SH-SY5Y (cell line): ENCODE measurements at regions not wholly inside any gene's neighbourhood (a gene's known extent, or its start where the extent isn't known, plus 50 kb on each side); places are given as distances from the start of the nearest gene placed in this dataset.

Source experiments
- GATA2 ChIP-seq: IDR thresholded peaks from 2 replicates; pipeline ENCODE4 v1.6.1; 2011; ENCODE audit warnings: mild to moderate bottlenecking, low read depth, low read length
- GATA3 ChIP-seq: IDR thresholded peaks from 2 replicates; pipeline ENCODE4 v1.6.1; 2011; ENCODE audit warnings: low read depth, mild to moderate bottlenecking, low read length, moderate library complexity

DNA sequence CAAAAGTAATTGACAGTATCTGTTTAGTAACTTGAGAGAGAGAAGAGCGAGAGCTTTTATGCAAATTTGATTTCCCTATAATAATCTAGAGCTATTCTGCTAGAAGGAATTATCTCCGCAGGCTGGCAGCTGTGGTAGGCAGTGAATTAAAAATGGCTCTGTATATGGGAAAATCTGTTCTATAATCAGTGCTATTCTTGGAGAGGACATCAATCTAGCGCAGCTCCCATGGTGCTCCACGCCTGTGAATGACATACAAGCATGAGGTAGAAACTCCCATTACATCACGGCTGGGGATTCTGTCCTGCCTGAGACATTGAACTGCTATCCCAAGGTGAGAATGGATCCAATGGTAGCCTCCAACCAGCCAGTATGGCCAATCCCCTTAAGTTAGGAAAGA, 179.0 kb downstream of the DHX15 start:
- TF ChIP-seq GATA3: no peak
- TF ChIP-seq GATA2: no peak

DNA sequence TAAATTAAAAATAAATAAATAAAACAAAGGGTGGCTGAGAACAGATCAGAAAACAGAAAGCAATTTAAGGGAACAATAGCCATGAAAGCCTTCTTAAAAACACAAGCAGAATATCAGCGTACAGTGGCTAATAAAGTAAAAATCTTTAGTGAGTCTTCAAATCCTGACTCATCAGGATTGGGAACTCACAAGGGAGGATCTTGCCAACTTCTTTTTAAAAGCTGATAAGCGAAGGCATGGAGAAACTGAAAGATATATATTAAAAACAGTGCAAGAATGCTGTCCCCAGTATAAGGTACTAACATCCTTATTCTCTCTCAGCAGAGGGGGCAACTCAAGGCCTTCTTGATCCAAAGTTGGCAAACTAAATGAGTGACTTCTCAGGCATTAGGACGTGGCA, 180.1 kb downstream of the DHX15 start:
- TF ChIP-seq GATA2: no peak

DNA sequence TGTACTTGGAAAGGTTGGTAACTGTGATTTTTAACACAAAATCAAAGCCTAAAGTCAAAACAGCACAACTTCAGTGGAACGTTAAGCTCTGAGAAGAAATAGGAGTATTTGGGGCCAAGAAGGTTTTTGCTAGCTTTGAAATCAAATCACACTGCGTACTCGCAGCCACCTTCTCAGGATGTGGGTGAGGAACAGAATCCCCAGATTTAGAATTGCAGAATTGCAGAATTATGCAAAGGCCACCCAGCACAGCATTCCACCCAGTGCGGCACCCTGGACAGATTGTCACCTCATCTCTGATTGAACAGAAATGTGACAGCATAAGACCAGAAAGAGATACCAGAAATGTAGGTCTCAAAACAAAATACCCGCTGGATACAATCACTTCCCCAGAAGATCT, 181.1 kb downstream of the DHX15 start:
- TF ChIP-seq GATA3: no peak
- no peak for TF ChIP-seq GATA2

DNA sequence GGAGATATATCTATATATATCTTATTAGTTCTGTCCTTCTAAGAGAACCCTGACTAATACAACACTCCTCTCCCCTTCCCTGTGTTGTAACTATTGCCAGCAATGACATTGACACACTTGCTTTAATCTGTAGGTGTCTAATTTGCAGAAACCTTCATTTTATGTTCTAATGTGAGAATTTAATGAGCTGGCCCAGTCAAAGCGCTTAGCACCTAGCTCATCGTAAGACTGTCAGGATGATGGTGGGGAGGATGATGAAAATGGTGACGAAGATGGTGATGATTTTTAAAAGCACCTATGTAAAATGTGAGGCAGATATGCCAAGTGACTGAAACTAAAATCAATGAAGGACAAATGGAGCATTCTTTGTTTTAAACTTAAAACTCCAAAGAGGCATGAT, 183.8 kb downstream of the DHX15 start:
- TF ChIP-seq GATA3: no peak
- TF ChIP-seq GATA2: no peak

DNA sequence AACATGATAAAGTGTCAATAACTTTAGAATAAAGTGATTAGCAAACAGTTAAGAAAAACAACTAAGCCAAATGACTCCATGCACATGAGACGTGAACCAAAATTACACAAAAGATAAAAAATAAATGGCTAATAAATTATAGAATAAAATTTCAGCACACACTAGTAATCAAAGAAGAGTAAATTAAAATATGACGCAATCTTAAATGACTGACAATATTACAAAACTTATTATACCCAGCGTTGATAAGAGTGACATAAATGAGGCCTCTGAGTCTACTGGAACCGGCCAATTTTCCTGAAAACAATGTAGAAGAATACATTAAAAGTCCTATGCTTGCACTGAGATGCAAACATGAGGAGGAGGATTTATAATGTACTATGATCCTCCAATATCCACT, 187.4 kb downstream of the DHX15 start:
- TF ChIP-seq GATA3: no peak
- no peak for TF ChIP-seq GATA2

DNA sequence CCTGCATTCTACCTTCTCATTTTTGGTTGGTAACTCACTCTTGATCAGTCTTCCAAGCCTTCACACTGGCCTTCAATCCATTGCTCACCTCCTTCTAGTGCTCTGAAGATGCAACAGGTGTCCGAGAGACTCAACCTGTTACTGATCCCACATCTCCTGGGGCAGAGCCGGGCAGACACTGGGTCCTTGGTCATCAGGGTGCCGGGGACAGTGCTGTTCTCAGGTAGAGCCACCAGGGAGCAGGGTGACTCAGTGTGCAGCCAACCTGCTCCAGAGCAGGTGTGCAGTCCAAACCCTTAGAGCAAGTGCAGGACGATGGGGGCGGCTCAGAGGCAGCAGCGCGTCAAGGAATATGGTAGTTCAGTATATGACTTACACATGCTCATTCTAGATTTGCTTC, 188.4 kb downstream of the DHX15 start:
- TF ChIP-seq GATA2 (no peak), GATA3 (no peak)

DNA sequence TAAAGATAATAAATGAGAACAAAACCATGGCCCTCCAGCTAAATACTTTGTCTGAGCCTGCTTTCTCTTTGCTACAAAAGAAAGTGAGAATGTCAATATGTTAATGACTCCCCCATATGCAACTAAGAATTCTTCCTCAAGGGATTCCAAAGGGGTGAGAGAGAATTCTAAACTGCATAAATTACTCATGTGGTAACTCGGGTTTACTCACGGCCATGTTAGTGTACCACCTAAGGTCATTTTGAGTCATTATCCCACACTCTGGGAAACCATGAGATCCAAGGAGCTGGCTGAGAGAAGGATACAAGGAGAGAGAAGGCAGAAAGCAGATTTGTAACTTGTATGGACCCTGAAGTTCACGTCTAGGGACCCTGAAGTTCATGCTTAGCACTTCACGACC, 190.3 kb downstream of the DHX15 start:
- TF ChIP-seq GATA3 (no peak), GATA2 (no peak)

DNA sequence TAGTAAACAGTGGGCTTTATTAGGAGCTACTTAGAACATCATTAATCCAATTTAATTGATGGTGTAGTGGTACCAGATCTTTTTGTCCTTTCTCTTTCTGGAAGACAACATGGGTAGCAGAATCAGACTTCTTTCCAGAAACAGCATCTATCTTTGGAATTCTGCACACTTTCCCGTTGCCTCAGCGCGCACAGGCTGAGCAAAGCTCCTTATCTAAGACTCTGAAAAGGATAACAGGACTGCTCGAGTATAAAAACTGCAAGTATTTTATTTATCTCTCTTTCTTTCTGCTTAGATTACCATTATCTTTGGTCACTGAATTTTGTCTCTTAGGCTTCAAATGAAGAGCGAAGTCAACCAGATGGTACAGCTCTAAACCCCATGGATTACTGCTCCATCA, 191.7 kb downstream of the DHX15 start:
- TF ChIP-seq GATA2: no peak
- no peak for TF ChIP-seq GATA3

DNA sequence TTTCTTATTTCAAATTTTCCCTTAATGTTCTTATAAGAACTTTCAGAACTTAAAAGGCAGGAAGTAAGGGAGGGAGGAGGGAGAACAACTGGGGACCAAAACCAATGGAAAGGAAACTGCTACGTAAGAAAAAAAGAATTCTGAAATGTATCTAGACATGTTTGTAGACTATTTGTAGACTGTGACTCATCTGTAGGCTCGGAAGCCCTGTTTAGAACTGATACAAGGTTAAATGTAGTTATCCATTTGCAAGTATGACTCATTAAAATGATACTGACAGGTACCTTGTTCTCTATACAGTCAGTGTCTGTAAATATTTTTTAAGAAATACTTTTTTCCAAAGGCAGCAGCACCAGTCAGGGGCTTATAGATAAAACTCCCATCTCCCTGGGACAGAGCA, 202.0 kb downstream of the DHX15 start:
- no peak for TF ChIP-seq GATA2
- TF ChIP-seq GATA3: no peak

DNA sequence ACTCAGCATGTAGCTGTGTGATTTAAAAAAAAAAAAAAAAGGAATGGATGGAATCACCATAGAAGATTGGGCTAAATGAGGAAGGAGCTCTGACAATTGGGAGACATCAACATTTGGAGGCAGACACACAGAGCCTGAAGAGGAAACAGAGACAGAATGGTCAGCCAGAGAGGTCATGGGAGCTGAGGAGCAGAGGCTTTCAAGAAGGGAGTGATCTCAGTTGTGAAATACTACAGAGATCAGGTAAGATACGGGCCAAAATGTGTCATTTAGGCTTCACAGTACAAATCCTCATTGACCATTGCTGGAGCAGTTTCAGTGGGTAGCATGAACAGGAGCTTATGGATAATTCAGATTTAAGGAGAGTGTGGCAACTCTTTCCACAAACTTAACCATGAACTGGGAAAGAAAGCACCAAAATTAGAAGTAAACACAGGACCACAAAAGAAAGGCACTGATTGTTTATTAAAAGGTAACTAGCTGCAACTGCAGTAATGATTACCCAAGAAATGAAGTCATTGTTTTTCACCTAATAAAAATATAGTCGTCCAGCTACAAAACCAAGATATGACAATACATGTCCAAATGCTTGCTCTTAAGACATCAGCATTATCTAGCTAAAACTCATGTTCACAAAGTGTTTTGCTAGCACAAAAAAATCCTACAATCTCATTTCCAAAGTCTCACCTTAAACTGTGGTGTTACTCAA, 203.2 kb downstream of the DHX15 start:
- no peak for TF ChIP-seq GATA2
- no peak for TF ChIP-seq GATA3

DNA sequence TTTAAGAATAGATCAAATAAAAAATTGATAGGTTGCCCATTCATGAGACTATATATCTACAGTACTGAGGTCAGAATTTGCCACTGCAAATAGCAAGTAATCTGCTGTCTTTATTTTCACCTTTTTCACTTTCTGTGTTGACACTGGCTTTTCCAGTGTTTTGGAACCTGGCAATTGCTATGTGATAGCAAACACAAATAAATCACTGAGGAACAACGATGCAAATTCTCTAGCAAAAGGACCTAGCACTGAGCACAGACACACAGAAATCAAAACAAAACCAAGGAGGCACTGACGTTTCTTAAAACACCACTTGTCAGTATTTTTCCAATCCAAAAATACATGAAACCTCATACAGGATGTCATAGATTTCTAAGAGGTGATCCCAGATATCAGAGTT, 210.7 kb downstream of the DHX15 start:
- TF ChIP-seq GATA2: no peak
- TF ChIP-seq GATA3: no peak

DNA sequence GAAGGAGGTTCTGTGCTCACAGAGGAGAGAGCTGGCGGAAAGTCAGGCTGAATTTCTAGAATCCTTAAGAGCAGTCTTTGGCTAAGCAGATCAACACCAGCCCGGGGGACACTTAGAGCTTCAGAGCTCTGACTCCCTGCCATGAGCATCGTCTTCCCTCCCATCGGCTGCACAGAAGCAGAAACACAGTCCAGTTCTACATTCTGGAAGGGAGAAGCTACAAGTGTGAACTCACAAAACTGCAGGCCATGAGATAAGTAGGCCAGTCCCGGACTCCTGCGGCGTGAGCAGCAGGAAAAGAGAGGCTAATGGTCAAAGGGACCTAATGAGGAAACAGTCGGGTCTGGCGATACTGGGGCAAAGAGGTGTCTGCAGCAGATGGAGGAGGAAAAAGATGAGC, 211.5 kb downstream of the DHX15 start:
- TF ChIP-seq GATA3: no peak
- no peak for TF ChIP-seq GATA2

DNA sequence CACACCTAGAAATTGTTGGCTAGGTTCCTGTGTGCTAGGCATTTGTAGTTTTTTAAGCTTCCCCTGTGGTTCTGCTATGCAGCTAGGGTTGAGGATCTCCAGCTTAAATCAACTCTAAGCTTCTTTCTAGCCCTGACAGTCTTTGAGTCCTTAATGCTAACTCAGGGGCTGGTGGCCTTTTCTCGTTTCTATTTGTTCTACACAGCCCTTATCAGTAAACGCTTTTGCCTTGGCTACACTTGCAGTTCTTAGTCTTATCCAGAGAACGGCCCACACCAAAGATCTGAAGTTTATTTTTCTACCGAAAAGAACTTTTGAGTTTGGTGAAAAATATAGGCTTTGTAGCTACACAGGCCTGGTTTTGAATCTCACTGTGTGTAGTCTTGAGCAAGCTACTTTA, 212.0 kb downstream of the DHX15 start:
- TF ChIP-seq GATA3 (no peak), GATA2 (no peak)

DNA sequence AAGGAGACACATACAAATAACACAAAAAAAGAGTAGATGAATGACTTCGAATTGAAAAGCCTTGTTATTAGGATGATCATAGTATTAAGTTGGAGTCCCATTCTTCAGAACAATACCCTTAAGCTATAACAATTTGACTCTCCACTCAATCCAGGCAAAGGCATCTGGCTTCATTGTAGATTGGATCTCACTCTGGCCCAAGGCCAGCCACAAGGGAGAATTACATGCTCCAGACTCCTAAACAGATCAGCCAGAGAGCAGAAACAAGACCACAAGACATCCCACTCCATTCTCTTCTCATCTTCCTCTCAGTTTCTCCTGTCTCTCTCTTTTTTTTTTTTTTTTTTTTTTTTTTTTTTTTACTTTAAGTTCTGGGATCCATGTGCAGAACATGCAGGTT, 213.9 kb downstream of the DHX15 start:
- TF ChIP-seq GATA3 (no peak), GATA2 (peak; percentile 17; the same call in 1 of the 2 replicates)

DNA sequence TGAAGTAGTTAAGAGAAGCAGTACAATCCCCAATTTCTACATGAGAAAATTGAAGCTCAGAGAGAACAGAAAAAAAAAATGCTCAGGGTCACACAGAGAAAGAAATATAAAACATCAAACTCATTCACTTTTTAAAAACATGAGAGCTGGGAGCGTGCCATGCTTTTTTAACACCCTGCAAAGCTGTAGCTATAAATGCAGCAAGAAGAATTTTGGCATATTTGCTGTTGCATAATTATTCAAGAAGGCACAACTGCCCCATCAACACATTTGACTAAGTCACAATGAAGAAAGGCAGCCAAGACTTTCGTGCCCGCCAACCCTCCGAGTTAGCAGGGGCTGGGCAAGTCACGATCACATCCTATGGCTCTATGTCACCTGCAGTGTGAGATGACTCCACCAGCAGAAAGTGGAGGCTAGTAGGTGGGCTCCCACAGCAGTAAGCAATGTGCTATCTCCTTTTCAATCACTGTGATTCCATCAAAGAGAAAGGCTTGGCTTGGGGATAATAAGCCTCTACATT, 214.8 kb downstream of the DHX15 start:
- TF ChIP-seq GATA3 (no peak), GATA2 (no peak)

DNA sequence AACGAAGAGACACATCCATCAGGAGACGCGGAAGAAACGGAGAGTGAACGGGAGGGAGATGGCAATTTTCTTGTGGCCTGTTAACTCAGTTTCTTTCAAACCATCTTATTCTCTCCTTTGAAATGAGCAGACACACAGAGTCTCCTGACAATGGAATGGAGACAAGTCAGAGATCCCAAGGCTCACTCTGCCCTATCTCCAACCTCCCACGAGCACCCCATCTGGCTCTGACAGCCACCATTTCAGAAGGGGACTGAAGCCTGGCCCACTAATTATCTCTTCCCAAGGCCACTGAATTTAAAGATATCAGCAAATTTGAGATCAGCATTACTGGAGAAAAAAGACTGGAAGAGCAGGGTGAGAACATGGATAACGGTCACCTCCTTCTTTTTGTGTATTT, 215.6 kb downstream of the DHX15 start:
- TF ChIP-seq GATA2 (no peak), GATA3 (no peak)
